Mesenchymal stem cell (in vitro differentiated cells and primary cell): ENCODE measurements at regions not wholly inside any gene's neighbourhood (a gene's known extent, or its start where the extent isn't known, plus 50 kb on each side); places are given as distances from the start of the nearest gene placed in this dataset.

ENCODE experiments used
- DNase-seq: peaks from one replicate; pipeline ENCODE4 v3.0.0-alpha.2; 2013
- H2AFZ ChIP-seq: one replicate; pipeline ENCODE4 v1.6.1; 2013; ENCODE audit warnings: low read depth, mild to moderate bottlenecking, control low read depth, inconsistent platforms, low read length, moderate library complexity
- H2AK5ac ChIP-seq: 2 replicates; pipeline ENCODE4 v1.6.1; 2013; ENCODE audit warnings: low read length, moderate library complexity, mild to moderate bottlenecking, inconsistent platforms; ENCODE audit not compliant: severe bottlenecking
- H2BK120ac ChIP-seq: one replicate; pipeline ENCODE4 v1.6.1; 2013; ENCODE audit warnings: low read depth, mild to moderate bottlenecking, inconsistent platforms, low read length, moderate library complexity
- H2BK12ac ChIP-seq, 2 experiments: one replicate each; pipeline ENCODE4 v1.6.1; 2013; ENCODE audit warnings: inconsistent platforms in 2 of 2, low read length in 2 of 2, mild to moderate bottlenecking in 2 of 2, moderate library complexity in 2 of 2, control low read depth in 1 of 2
- H2BK15ac ChIP-seq: one replicate; pipeline ENCODE4 v1.6.1; 2013; ENCODE audit warnings: mild to moderate bottlenecking, low read depth, inconsistent platforms; ENCODE audit not compliant: poor library complexity, severe bottlenecking
- H2BK5ac ChIP-seq: 2 replicates; pipeline ENCODE4 v1.6.1; 2013; ENCODE audit warnings: low read depth, mild to moderate bottlenecking, low read length, control low read depth, inconsistent platforms; ENCODE audit not compliant: poor library complexity, severe bottlenecking
- H3K14ac ChIP-seq, 2 experiments: one replicate each; pipeline ENCODE4 v1.6.1; 2013; ENCODE audit warnings: inconsistent platforms in 2 of 2, low read length in 2 of 2, control low read depth in 1 of 2, mild to moderate bottlenecking in 1 of 2, moderate library complexity in 1 of 2
- H3K18ac ChIP-seq, 2 experiments: one replicate each; pipeline ENCODE4 v1.6.1; 2013; ENCODE audit warnings: inconsistent platforms in 2 of 2, low read length in 2 of 2, control low read depth in 1 of 2, low read depth in 1 of 2, mild to moderate bottlenecking in 1 of 2
- H3K23ac ChIP-seq, 2 experiments: one replicate each; pipeline ENCODE4 v1.6.1; 2013; ENCODE audit warnings: inconsistent platforms in 2 of 2, low read length in 2 of 2, mild to moderate bottlenecking in 2 of 2, moderate library complexity in 2 of 2, control low read depth in 1 of 2
- H3K27ac ChIP-seq: 2 replicates; pipeline ENCODE4 v1.5.1; 2013; ENCODE audit warnings: mild to moderate bottlenecking, moderate library complexity, low read length, control low read depth, inconsistent platforms; ENCODE audit not compliant: poor library complexity, severe bottlenecking
- H3K27me3 ChIP-seq, 2 experiments: 2 replicates each; pipeline versions ENCODE4 v1.6.1 to v1.7.0; 2013; ENCODE audit warnings: low read length in 2 of 2, mild to moderate bottlenecking in 2 of 2, moderate library complexity in 2 of 2, control low read depth in 1 of 2, inconsistent platforms in 1 of 2; ENCODE audit not compliant: control insufficient read depth in 1 of 2, insufficient read depth in 1 of 2
- H3K36me3 ChIP-seq, 2 experiments: 2 replicates each; pipeline versions ENCODE4 v1.6.1 to v1.7.0; 2013; ENCODE audit warnings: low read length in 2 of 2, control low read depth in 1 of 2, inconsistent platforms in 1 of 2, low read depth in 1 of 2, mild to moderate bottlenecking in 1 of 2; ENCODE audit not compliant: insufficient read depth in 2 of 2, control insufficient read depth in 1 of 2
- H3K4ac ChIP-seq, 2 experiments: one replicate each; pipeline ENCODE4 v1.6.1; 2013; ENCODE audit warnings: inconsistent platforms in 2 of 2, low read length in 2 of 2, mild to moderate bottlenecking in 2 of 2, moderate library complexity in 2 of 2, control low read depth in 1 of 2, low read depth in 1 of 2
- H3K4me1 ChIP-seq: 2 replicates; pipeline ENCODE4 v1.6.1; 2013; ENCODE audit warnings: low read depth, low read length, control low read depth; ENCODE audit not compliant: control insufficient read depth, insufficient read depth
- H3K4me2 ChIP-seq: 2 replicates; pipeline ENCODE4 v1.6.1; 2013; ENCODE audit warnings: low read length, mild to moderate bottlenecking, inconsistent platforms; ENCODE audit not compliant: poor library complexity, severe bottlenecking
- H3K4me3 ChIP-seq, 2 experiments: 2 replicates each; pipeline versions ENCODE4 v1.5.1 to v1.7.0; 2013; ENCODE audit warnings: low read length in 2 of 2, mild to moderate bottlenecking in 2 of 2, control low read depth in 1 of 2, low read depth in 1 of 2; ENCODE audit not compliant: insufficient read depth in 1 of 2
- H3K79me1 ChIP-seq: replicated peaks from 2 replicates; pipeline ENCODE4 v1.6.1; 2013; ENCODE audit warnings: mild to moderate bottlenecking, control low read depth, low read length, inconsistent platforms; ENCODE audit not compliant: poor library complexity, severe bottlenecking
- H3K9ac ChIP-seq: 2 replicates; pipeline ENCODE4 v1.7.0; 2013; ENCODE audit warnings: mild to moderate bottlenecking, low read length, moderate library complexity
- H3K9me3 ChIP-seq: 2 replicates; pipeline ENCODE4 v1.7.0; 2013; ENCODE audit warnings: mild to moderate bottlenecking, low read length; ENCODE audit not compliant: control insufficient read depth
- H4K8ac ChIP-seq: one replicate; pipeline ENCODE4 v1.6.1; 2013; ENCODE audit warnings: inconsistent platforms, mild to moderate bottlenecking, low read length, moderate library complexity
- H4K91ac ChIP-seq: one replicate; pipeline ENCODE4 v1.6.1; 2013; ENCODE audit warnings: mild to moderate bottlenecking, low read length, inconsistent platforms
- WGBS: methylation state at CpG from one replicate; pipeline ENCODE4 v1.1.7; 2013; ENCODE audit warnings: mixed read lengths; 5-methylcytosine and 5-hydroxymethylcytosine counted together

DNA sequence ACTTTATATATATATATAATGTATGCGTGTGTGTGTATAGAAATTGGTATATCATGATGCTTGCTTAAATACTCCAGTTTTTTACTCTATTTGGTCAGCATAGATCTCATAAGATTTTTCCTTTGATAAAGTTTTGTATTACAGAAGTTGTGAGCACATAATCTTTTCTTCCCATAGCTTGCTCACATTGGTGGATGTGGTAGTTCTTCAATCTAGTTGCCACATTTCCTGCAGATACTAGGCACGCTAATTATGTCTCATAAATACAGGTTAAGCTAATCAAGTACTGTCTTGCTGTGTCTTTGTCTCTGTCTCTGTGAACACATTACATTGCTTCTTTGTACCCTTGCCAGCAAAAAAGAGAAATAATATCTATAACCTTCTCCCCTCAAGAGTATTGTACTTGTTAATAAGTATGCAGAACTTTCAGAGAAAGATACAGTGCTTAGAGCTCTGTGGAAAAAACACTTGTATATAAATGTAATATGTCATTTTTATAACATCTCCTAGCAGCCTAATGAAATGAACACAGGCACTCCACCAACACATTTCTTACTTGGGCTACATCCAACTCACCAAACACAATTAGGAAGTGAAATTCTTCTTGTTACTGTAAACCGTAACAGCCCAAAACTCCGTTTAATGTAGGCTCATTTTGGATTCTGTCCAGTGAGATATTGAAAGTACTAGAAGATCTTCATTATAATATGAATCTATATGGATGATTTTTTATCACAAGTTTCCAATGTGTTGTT, 306.7 kb upstream of the SLC8A1 start:
- no peak overlapping the region for H3K18ac ChIP-seq
- H4K8ac ChIP-seq: no peak overlapping the region
- H3K14ac ChIP-seq: no peak overlapping the region
- peak overlapping the region in 1 of 2 experiments; percentile 64 for H3K4me3 ChIP-seq
- no peak overlapping the region for H3K27ac ChIP-seq
- no peak overlapping the region for H2BK5ac ChIP-seq
- H3K9ac ChIP-seq: peak overlapping the region; percentile 73
- H3K4me1 ChIP-seq: no peaks in the 10 kb centered on the region
- H3K9me3 ChIP-seq: no peaks in the 10 kb centered on the region
- no peak overlapping the region for H2BK12ac ChIP-seq
- H2AFZ ChIP-seq: no peak overlapping the region
- no peak overlapping the region for H3K4me2 ChIP-seq
- no peak for DNase-seq
- H3K27me3 ChIP-seq: no peaks in the 10 kb centered on the region
- no peaks in the 10 kb centered on the region for H3K79me1 ChIP-seq
- H3K23ac ChIP-seq: no peak overlapping the region
- H2AK5ac ChIP-seq: no peak overlapping the region
- H2BK15ac ChIP-seq: no peak overlapping the region
- no peak overlapping the region for H2BK120ac ChIP-seq
- no peak overlapping the region for H3K4ac ChIP-seq
- no peak overlapping the region for H4K91ac ChIP-seq
- WGBS: 100% methylated on average over 1 of the region's 4 CpGs
- H3K36me3 ChIP-seq: no peaks in the 10 kb centered on the region

DNA sequence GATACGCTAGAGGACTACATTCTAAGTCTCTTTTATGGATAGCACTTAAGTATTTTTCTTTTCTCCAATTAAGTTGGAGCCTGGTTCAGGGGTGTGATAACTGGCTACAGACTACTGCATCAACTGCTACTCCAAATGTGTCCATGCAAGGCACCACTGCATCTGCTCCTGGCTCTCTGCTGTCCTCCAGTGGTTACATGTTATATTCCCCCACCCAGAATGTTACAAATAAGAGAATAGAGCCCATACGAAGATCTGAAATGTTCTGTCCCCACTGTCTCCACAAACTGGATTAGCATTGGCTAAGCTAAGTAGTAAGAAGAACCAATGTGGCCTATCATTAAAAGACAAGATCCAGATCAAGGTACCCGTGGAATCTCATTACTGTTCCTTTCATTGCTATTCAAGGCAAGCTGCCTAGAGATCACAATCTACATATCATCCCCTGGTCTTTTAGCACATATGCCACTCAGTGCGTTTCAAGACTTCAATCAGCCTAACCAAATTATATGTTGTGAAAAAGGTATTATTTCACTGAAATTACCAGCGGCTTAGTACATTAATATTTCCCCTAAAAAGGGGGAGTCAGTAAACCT, 308.3 kb upstream of the SLC8A1 start:
- no peak overlapping the region for H2AK5ac ChIP-seq

DNA sequence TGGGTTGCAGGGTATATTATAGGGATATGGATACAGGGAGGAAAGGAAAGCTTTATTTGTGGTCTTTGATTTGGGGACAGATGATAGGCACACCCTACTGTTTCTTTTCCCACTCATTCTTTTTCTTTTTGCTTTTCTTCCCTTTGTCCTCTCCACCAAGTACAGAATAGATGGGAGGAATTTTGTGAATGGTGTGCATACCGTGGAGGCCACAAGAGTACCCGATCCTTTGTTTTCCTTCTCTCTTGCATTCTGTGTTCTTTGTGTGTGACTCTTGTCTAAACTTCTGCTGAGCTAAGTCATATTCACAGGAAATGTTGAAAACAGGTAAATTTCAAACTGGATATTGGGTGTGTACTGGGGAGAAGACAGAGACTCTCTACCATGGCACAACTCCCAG, 321.4 kb upstream of the SLC8A1 start:
- H3K4me2 ChIP-seq: no peak overlapping the region
- DNase-seq: no peak
- no peak overlapping the region for H3K23ac ChIP-seq
- H3K27ac ChIP-seq: no peak overlapping the region
- H3K9ac ChIP-seq: no peak overlapping the region
- no peak overlapping the region for H3K4me3 ChIP-seq
- H3K9me3 ChIP-seq: peaks cover 2% of the 10 kb centered on the region
- H3K18ac ChIP-seq: no peak overlapping the region
- no peak overlapping the region for H2BK120ac ChIP-seq
- no peak overlapping the region for H2BK15ac ChIP-seq
- 90% methylated on average over 2 of the region's 2 CpGs for WGBS
- H3K4ac ChIP-seq: no peak overlapping the region
- no peaks in the 10 kb centered on the region for H3K4me1 ChIP-seq
- no peak overlapping the region for H2AFZ ChIP-seq
- H2BK5ac ChIP-seq: no peak overlapping the region
- H2AK5ac ChIP-seq: no peak overlapping the region
- H3K36me3 ChIP-seq: no peaks in the 10 kb centered on the region
- H4K91ac ChIP-seq: no peak overlapping the region
- no peaks in the 10 kb centered on the region for H3K79me1 ChIP-seq
- no peak overlapping the region for H3K14ac ChIP-seq
- no peaks in the 10 kb centered on the region for H3K27me3 ChIP-seq
- no peak overlapping the region for H2BK12ac ChIP-seq
- no peak overlapping the region for H4K8ac ChIP-seq

More for the DNA sequence above, 308.3 kb upstream of the SLC8A1 start:
- Histone ChIP-seq H2BK5ac (no peak overlapping the region), H3K4me1 (no peaks in the 10 kb centered on the region), H2BK120ac (no peak overlapping the region), H4K91ac (no peak overlapping the region), H3K79me1 (no peaks in the 10 kb centered on the region), H3K27ac (no peak overlapping the region), H3K9me3 (no peaks in the 10 kb centered on the region), H2BK15ac (no peak overlapping the region), H3K23ac (no peak overlapping the region), H3K14ac (no peak overlapping the region), H3K27me3 (no peaks in the 10 kb centered on the region), H2BK12ac (no peak overlapping the region), H3K36me3 (no peaks in the 10 kb centered on the region), H3K4me2 (no peak overlapping the region), H3K4ac (no peak overlapping the region), H3K18ac (no peak overlapping the region), H2AFZ (no peak overlapping the region), H3K9ac (no peak overlapping the region), H4K8ac (no peak overlapping the region), H3K4me3 (no peak overlapping the region)
- WGBS: 31% methylated on average over 2 of the region's 5 CpGs
- peak; percentile 38 for DNase-seq

DNA sequence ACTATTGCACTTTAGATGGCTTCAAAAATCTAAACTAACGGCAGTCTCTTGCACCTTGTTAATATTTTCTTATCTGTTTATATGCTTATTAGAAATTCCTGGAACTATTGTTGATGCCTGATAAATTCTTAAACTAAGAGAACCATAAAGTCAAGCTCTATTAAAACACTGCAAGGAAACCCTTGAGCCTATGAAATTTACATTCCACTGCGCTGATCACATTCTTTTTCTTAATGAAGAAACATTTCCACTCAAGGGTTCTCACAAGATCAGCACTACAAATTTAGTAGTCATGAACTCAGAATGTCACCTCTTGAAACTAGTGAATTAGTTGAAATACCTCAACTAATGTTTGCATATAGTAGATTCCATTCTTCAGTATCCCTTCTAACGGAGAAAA, 331.8 kb upstream of the SLC8A1 start:
- Histone ChIP-seq H2AFZ (no peak overlapping the region), H3K4me1 (no peaks in the 10 kb centered on the region), H3K4me2 (no peak overlapping the region), H2AK5ac (no peak overlapping the region), H4K91ac (no peak overlapping the region), H3K9me3 (no peaks in the 10 kb centered on the region), H2BK120ac (no peak overlapping the region), H2BK12ac (no peak overlapping the region), H3K79me1 (no peaks in the 10 kb centered on the region), H3K4me3 (no peak overlapping the region), H3K18ac (no peak overlapping the region), H3K9ac (no peak overlapping the region), H3K23ac (no peak overlapping the region), H2BK15ac (no peak overlapping the region), H3K27ac (no peak overlapping the region), H4K8ac (no peak overlapping the region), H3K4ac (no peak overlapping the region), H3K14ac (no peak overlapping the region), H3K36me3 (no peaks in the 10 kb centered on the region), H2BK5ac (no peak overlapping the region), H3K27me3 (no peaks in the 10 kb centered on the region)
- DNase-seq: no peak
- 94% methylated on average over 1 of the region's 3 CpGs for WGBS
